Keratinocyte (primary cell): ENCODE measurements at regions not wholly inside any gene's neighbourhood (a gene's known extent, or its start where the extent isn't known, plus 50 kb on each side); places are given as distances from the start of the nearest gene placed in this dataset.

Experiments
- DNase-seq: peaks from one replicate; pipeline ENCODE4 v3.0.0-alpha.2; 2011; ENCODE audit warnings: low read depth, missing footprints, low spot score
- FAIRE-seq: peaks from 2 replicates; lab custom pipeline; 2011; peaks lifted over from hg19 to GRCh38; lab: Jason Lieb, UNC
- H2AFZ ChIP-seq: 2 replicates; pipeline ENCODE4 v1.6.0; 2012; ENCODE audit warnings: low read length, control low read depth, inconsistent platforms; ENCODE audit not compliant: control insufficient read depth
- H3K27ac ChIP-seq: 2 replicates; pipeline ENCODE4 v1.5.1; 2011; ENCODE audit warnings: low read length; ENCODE audit not compliant: control insufficient read depth, insufficient read depth
- H3K27me3 ChIP-seq: 3 replicates; pipeline ENCODE4 v1.6.0; 2011; ENCODE audit warnings: low read length; ENCODE audit not compliant: control insufficient read depth, insufficient read depth; ENCODE audit errors: extremely low read depth
- H3K36me3 ChIP-seq, 2 experiments: 2 replicates in 1 of 2; 3 replicates in 1 of 2; pipeline ENCODE4 v1.5.1; 2011; ENCODE audit warnings: low read length in 2 of 2, mild to moderate bottlenecking in 1 of 2; ENCODE audit not compliant: control insufficient read depth in 2 of 2, insufficient read depth in 2 of 2; ENCODE audit errors: extremely low read depth in 1 of 2
- H3K4me1 ChIP-seq: 3 replicates; pipeline ENCODE4 v1.5.1; 2011; ENCODE audit warnings: low read length; ENCODE audit not compliant: control insufficient read depth, insufficient read depth; ENCODE audit errors: extremely low read depth
- H3K4me2 ChIP-seq: 3 replicates; pipeline ENCODE4 v1.6.0; 2011; ENCODE audit warnings: low read depth, low read length; ENCODE audit not compliant: control insufficient read depth, insufficient read depth; ENCODE audit errors: extremely low read depth
- H3K4me3 ChIP-seq, 3 experiments: fragments of 200-600 bp in 1 of 3; sonication (generic) in 1 of 3; 2 replicates in 2 of 3; 3 replicates in 1 of 3; pipeline ENCODE4 v1.5.1; 2011 to 2016; ENCODE audit warnings: low read length in 3 of 3, mild to moderate bottlenecking in 3 of 3, control low read depth in 2 of 3, inconsistent platforms in 1 of 3, low read depth in 1 of 3, mixed read lengths in 1 of 3, mixed run types in 1 of 3, moderate library complexity in 1 of 3; ENCODE audit not compliant: control insufficient read depth in 2 of 3, insufficient read depth in 2 of 3; ENCODE audit errors: extremely low read depth in 1 of 3
- H3K79me2 ChIP-seq: 2 replicates; pipeline ENCODE4 v1.6.0; 2012; ENCODE audit warnings: low read length; ENCODE audit not compliant: control insufficient read depth, insufficient read depth
- H3K9ac ChIP-seq: 3 replicates; pipeline ENCODE4 v1.6.0; 2011; ENCODE audit warnings: low read length; ENCODE audit not compliant: control insufficient read depth, insufficient read depth; ENCODE audit errors: extremely low read depth
- H3K9me1 ChIP-seq: 3 replicates; pipeline ENCODE4 v1.6.0; 2011; ENCODE audit warnings: low read length; ENCODE audit not compliant: control insufficient read depth, insufficient read depth; ENCODE audit errors: extremely low read depth
- H3K9me3 ChIP-seq: 2 replicates; pipeline ENCODE4 v1.5.1; 2012; ENCODE audit warnings: low read depth, low read length; ENCODE audit not compliant: control insufficient read depth
- H4K20me1 ChIP-seq: 3 replicates; pipeline ENCODE4 v1.6.0; 2011; ENCODE audit warnings: low read length; ENCODE audit not compliant: control insufficient read depth, insufficient read depth; ENCODE audit errors: extremely low read depth
- CTCF ChIP-seq, 3 experiments: IDR thresholded peaks in 1 of 3; conservative IDR thresholded peaks in 1 of 3; optimal IDR thresholded peaks in 1 of 3; 2 replicates in 2 of 3; 3 replicates in 1 of 3; pipeline versions ENCODE3 to v1.5.1; 2011; ENCODE audit warnings: low read length in 3 of 3, mild to moderate bottlenecking in 3 of 3, moderate library complexity in 2 of 3, control low read depth in 1 of 3, inconsistent platforms in 1 of 3; ENCODE audit not compliant: insufficient read depth in 2 of 3; ENCODE audit errors: extremely low read depth in 1 of 3
- EZH2 ChIP-seq: IDR thresholded peaks from one replicate; pipeline ENCODE4 v1.6.1; 2012; ENCODE audit warnings: inconsistent platforms, mild to moderate bottlenecking, low read length, moderate library complexity
- dilution Hi-C: fragments of 300-500 bp; cut with MboI; formaldehyde crosslinking; loops from one replicate; pipeline ENCODE4 v1.7.0; 2020; ENCODE audit warnings: low sequenced_read_pairs; ENCODE audit not compliant: extremely low pct_ligation_motif_present

DNA sequence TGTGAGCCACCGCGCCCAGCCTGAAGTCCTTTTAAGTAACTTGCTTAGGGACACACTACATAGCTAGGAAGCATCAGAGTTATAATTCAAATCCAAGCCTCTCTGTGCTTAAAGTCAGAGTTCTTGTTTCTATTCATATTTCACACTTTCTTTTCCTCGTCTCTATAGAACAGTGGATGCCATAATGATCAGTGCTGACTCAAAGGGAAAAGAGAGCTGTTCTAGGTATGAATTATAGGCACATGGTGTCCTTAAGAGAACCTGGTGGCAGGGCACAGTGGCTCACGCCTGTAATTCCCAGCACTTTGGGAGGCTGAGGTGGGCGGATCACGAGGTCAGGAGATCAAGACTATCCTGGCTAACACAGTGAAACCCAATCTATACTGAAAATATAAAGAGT is 400.2 kb upstream of the DDI1 start:
- H3K9ac ChIP-seq, result no peak overlapping the region
- no peaks in the 10 kb centered on the region for H4K20me1 ChIP-seq
- no peaks in the 10 kb centered on the region for H3K79me2 ChIP-seq
- no peak overlapping the region for H2AFZ ChIP-seq
- TF ChIP-seq EZH2, result no peak
- no peak for TF ChIP-seq CTCF (optimal IDR thresholded peaks at IDR 0.05 in 1 of 3, IDR thresholded peaks at IDR 0.05 in 1 of 3, conservative IDR thresholded peaks at IDR 0.05 in 1 of 3; ENCODE audit: extremely low read depth in 1 of 3, insufficient read depth in 2 of 3, low read length in 3 of 3)
- H3K27me3 ChIP-seq, result no peaks in the 10 kb centered on the region
- no peaks in the 10 kb centered on the region for H3K36me3 ChIP-seq
- dilution Hi-C loops, result no loop called here
- no peaks in the 10 kb centered on the region for H3K9me3 ChIP-seq
- no peak overlapping the region for H3K27ac ChIP-seq
- no peaks in the 10 kb centered on the region for H3K4me1 ChIP-seq
- FAIRE-seq (no peak), DNase-seq (no peak)
- H3K4me3 ChIP-seq, result no peak overlapping the region
- H3K9me1 ChIP-seq, result no peaks in the 10 kb centered on the region
- no peak overlapping the region for H3K4me2 ChIP-seq

- TF ChIP-seq EZH2 (no peak), CTCF (optimal IDR thresholded peaks at IDR 0.05 in 1 of 3, IDR thresholded peaks at IDR 0.05 in 1 of 3, conservative IDR thresholded peaks at IDR 0.05 in 1 of 3; ENCODE audit: extremely low read depth in 1 of 3, insufficient read depth in 2 of 3, low read length in 3 of 3) (no peak)
- H3K9me3 ChIP-seq, result no peaks in the 10 kb centered on the region
- H3K27me3 ChIP-seq, result no peaks in the 10 kb centered on the region
- H3K27ac ChIP-seq, result no peak overlapping the region
- H3K4me1 ChIP-seq, result no peaks in the 10 kb centered on the region
- no peak overlapping the region for H3K9ac ChIP-seq
- H3K79me2 ChIP-seq, result no peaks in the 10 kb centered on the region
- H3K4me2 ChIP-seq, result no peak overlapping the region
- no peak for FAIRE-seq
- H3K9me1 ChIP-seq, result no peaks in the 10 kb centered on the region
- no peak overlapping the region for H3K4me3 ChIP-seq
- dilution Hi-C loops, result no loop called here
- no peak for DNase-seq
- H3K36me3 ChIP-seq, result no peaks in the 10 kb centered on the region
- H2AFZ ChIP-seq, result no peak overlapping the region
- H4K20me1 ChIP-seq, result no peaks in the 10 kb centered on the region
Measured at GRCh38 chr11:103637295-103637694, 399.1 kb upstream of the DDI1 start.
